ENCODE measurements at regions not wholly inside any gene's neighbourhood (a gene's known extent, or its start where the extent isn't known, plus 50 kb on each side); places are given as distances from the start of the nearest gene placed in this dataset.

DNA sequence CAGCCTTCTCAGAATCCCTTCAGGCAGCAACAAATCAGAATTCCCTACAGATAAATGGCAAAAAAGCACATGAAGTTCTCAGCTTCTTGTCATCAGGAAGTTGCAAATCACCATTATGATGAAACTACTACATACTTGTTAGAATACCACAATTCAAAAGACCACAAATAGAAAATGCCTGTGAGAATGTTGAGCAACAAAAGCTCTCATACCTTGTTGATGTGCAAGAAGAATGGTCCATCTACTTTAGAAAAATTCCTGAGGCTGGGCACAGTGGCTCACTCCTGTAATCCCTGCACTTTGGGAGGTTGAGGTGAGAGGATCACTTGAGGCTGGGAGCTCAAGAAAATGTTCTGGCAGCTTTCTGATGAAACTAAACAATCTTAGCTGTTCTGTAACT lies 278.1 kb downstream of the ICE1 start:
- TF ChIP-seq, protein P1, sequence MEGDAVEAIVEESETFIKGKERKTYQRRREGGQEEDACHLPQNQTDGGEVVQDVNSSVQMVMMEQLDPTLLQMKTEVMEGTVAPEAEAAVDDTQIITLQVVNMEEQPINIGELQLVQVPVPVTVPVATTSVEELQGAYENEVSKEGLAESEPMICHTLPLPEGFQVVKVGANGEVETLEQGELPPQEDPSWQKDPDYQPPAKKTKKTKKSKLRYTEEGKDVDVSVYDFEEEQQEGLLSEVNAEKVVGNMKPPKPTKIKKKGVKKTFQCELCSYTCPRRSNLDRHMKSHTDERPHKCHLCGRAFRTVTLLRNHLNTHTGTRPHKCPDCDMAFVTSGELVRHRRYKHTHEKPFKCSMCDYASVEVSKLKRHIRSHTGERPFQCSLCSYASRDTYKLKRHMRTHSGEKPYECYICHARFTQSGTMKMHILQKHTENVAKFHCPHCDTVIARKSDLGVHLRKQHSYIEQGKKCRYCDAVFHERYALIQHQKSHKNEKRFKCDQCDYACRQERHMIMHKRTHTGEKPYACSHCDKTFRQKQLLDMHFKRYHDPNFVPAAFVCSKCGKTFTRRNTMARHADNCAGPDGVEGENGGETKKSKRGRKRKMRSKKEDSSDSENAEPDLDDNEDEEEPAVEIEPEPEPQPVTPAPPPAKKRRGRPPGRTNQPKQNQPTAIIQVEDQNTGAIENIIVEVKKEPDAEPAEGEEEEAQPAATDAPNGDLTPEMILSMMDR (IDR thresholded peaks at IDR 0.05) = no peak
- no peak for TF ChIP-seq POLR2A (IDR thresholded peaks at IDR 0.05)
